ENCODE measurements at regions not wholly inside any gene's neighbourhood (a gene's known extent, or its start where the extent isn't known, plus 50 kb on each side); places are given as distances from the start of the nearest gene placed in this dataset.

DNA sequence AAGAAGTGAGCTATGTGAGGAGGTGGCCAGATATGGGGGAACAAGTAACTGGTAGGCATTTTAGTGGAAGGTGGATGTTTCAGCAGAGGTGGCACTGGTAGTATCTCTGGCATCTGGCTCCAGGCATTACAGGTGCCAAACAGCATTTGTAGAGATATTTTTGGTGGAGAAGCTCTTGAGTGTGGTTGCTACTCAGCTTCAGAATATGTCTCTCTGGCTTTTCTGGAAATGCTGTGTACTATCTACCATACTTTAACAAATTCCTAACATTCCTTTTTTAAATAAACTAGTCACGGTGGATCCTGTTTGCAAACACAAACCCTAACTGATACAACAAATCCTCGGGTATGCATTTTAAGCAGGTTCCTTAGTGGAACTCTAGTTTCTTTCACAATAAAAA lies 128.0 kb downstream of the BARX2 start:
- Histone ChIP-seq H3K4me1 (ENCODE audit: control insufficient read depth, insufficient read depth, low read length) (no peaks in the 10 kb centered on the region), H3K9me3 (ENCODE audit: control insufficient read depth, low read length) (peaks cover 16% of the 10 kb centered on the region), H3K36me3 (ENCODE audit: control insufficient read depth, insufficient read depth, low read length, severe bottlenecking) (no peaks in the 10 kb centered on the region), H3K4me3 (ENCODE audit: low read length) (no peak overlapping the region), H3K27me3 (replicated peaks; ENCODE audit: control insufficient read depth, insufficient read depth, low read length) (no peaks in the 10 kb centered on the region), H3K9ac (ENCODE audit: low read length) (no peak overlapping the region)
- DNase-seq (ENCODE audit: low read depth) = no peak

DNA sequence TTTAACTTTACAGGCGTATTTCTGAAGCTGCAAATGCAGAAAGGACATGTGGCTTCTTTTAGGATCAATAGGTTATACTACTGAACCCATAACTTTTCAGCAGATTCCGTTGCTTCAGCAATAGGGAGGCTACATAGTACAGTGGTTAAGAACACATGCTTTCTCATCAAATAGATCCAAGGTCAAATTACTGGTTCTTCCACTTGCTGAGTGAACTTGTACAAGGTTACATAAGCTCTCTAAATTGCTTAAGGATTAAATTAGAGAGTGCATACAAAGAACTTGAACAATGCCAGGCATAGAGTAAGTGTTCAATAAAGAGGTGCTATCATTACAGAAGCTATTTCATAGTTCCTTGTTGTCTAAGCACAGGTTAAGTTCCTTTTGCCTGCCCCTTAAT lies 129.6 kb downstream of the BARX2 start:
- no peaks in the 10 kb centered on the region for H3K36me3 ChIP-seq (ENCODE audit: control insufficient read depth, insufficient read depth, low read length, severe bottlenecking)
- H3K9me3 ChIP-seq (ENCODE audit: control insufficient read depth, low read length) = peaks cover 16% of the 10 kb centered on the region
- no peak overlapping the region for H3K4me3 ChIP-seq (ENCODE audit: low read length)
- no peaks in the 10 kb centered on the region for H3K27me3 ChIP-seq (replicated peaks; ENCODE audit: control insufficient read depth, insufficient read depth, low read length)
- no peak for DNase-seq (ENCODE audit: low read depth)
- no peak overlapping the region for H3K9ac ChIP-seq (ENCODE audit: low read length)
- no peaks in the 10 kb centered on the region for H3K4me1 ChIP-seq (ENCODE audit: control insufficient read depth, insufficient read depth, low read length)

DNA sequence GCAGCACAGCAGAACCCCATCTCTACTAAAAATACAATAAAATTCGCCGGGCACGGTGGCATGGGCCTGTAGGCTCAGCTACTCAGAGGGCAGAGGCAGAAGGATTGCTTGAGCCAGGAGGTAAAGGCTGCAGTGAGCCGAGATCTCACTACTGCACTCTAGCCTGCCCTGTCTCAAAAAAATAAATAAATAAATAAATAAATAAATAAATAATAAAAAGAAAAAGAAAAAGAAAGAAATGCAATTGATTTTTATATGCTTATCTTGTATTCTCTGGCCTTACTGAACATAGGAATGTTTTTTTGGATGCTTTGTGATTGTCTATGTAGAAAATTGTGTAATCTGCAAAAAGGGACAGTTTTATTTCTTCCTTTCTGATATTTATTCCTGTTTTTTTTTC lies 132.5 kb downstream of the BARX2 start:
- DNase-seq (ENCODE audit: low read depth) = no peak
- no peak overlapping the region for H3K4me3 ChIP-seq (ENCODE audit: low read length)

DNA sequence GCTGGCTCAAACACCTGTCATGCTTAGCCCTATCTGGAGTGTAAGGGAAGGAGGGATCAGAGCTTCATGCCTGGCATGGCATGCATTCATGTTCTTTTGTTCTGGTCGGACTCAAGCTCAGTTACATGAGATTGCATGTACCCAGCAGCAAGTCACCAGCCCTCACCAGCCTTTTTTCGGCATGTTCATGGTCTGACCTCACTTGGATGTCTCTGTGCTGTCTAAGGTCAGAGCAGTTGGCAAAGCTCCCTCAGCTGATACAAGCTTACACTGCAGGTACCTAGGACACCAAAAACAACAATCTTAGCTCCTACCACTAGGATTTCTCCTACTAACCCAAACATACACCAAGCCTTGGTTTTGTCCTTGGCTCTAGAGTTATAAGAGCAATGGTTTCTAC lies 152.6 kb downstream of the BARX2 start:
- H3K4me3 ChIP-seq (ENCODE audit: low read length) = no peak overlapping the region
- no peaks in the 10 kb centered on the region for H3K27me3 ChIP-seq (replicated peaks; ENCODE audit: control insufficient read depth, insufficient read depth, low read length)
- no peaks in the 10 kb centered on the region for H3K36me3 ChIP-seq (ENCODE audit: control insufficient read depth, insufficient read depth, low read length, severe bottlenecking)
- no peak overlapping the region for H3K9ac ChIP-seq (ENCODE audit: low read length)
- peaks cover 28% of the 10 kb centered on the region for H3K9me3 ChIP-seq (ENCODE audit: control insufficient read depth, low read length)
- no peaks in the 10 kb centered on the region for H3K4me1 ChIP-seq (ENCODE audit: control insufficient read depth, insufficient read depth, low read length)
- DNase-seq (ENCODE audit: low read depth) = no peak

More for the DNA sequence above, 132.5 kb downstream of the BARX2 start:
- H3K4me1 ChIP-seq (ENCODE audit: control insufficient read depth, insufficient read depth, low read length) = no peaks in the 10 kb centered on the region
- H3K36me3 ChIP-seq (ENCODE audit: control insufficient read depth, insufficient read depth, low read length, severe bottlenecking) = no peaks in the 10 kb centered on the region
- no peaks in the 10 kb centered on the region for H3K27me3 ChIP-seq (replicated peaks; ENCODE audit: control insufficient read depth, insufficient read depth, low read length)
- H3K9me3 ChIP-seq (ENCODE audit: control insufficient read depth, low read length) = peaks cover 4% of the 10 kb centered on the region
- no peak overlapping the region for H3K9ac ChIP-seq (ENCODE audit: low read length)

DNA sequence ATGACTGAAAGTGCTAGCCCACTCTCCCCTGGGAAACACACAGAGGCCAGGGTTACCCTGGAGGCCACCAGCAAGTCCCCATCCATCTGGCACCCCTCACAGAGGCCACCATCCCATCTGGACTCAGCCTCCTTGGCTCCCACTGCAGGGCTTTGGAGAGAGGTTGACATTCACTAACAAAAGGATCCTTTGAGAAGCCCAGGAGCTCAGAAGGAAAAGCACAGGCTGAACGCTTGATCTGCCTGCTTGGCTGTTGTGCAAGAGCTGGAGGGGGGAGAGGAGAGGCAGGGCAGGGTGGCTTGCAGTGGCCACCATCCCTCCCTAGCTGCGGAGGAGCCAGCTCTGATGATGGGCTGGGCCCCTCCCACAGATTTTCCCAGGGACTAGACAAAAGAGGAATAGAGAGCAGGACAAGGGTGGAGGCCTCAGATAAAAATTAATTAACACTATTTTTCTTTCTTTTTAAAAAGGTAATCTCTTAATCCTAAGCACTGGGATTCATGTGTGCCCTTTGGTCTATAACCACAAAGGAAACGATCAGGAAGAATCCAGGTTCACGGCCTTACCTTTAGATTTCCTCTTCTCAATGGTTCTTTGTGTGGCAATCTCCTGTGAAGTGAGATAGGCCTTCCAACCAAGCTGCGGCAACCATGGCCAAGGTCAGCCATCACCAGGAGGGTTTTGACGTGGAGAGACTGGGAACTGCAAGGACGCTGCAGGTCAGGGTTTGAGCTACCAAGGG lies 154.7 kb downstream of the BARX2 start:
- Histone ChIP-seq H3K4me3 (ENCODE audit: low read length) (no peak overlapping the region), H3K9ac (ENCODE audit: low read length) (no peak overlapping the region), H3K36me3 (ENCODE audit: control insufficient read depth, insufficient read depth, low read length, severe bottlenecking) (no peaks in the 10 kb centered on the region), H3K4me1 (ENCODE audit: control insufficient read depth, insufficient read depth, low read length) (no peaks in the 10 kb centered on the region), H3K9me3 (ENCODE audit: control insufficient read depth, low read length) (peaks cover 25% of the 10 kb centered on the region), H3K27me3 (replicated peaks; ENCODE audit: control insufficient read depth, insufficient read depth, low read length) (no peaks in the 10 kb centered on the region)
- DNase-seq (ENCODE audit: low read depth) = no peak

DNA sequence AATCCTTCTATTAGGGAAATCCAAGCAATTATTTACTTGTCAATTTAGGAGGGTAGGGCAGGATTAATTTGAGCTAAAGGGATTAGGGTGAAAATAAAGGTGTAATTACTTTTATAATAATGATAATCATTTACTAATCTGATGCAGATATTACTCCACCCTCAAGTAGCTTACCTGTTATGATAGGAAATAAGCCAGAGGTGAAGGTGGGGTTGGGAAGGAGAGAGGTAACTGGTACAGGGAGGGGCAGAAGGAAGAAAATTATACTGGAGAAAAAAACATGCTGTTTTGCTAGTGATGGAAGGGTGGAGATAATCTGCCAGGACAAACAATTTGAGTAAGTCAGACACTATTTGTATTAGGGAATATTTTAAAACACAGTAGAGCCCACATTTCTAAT lies 157.7 kb downstream of the BARX2 start:
- Histone ChIP-seq H3K4me1 (ENCODE audit: control insufficient read depth, insufficient read depth, low read length) (no peaks in the 10 kb centered on the region), H3K27me3 (replicated peaks; ENCODE audit: control insufficient read depth, insufficient read depth, low read length) (no peaks in the 10 kb centered on the region), H3K9me3 (ENCODE audit: control insufficient read depth, low read length) (peaks cover 39% of the 10 kb centered on the region), H3K4me3 (ENCODE audit: low read length) (no peak overlapping the region), H3K36me3 (ENCODE audit: control insufficient read depth, insufficient read depth, low read length, severe bottlenecking) (no peaks in the 10 kb centered on the region), H3K9ac (ENCODE audit: low read length) (no peak overlapping the region)
- no peak for DNase-seq (ENCODE audit: low read depth)

DNA sequence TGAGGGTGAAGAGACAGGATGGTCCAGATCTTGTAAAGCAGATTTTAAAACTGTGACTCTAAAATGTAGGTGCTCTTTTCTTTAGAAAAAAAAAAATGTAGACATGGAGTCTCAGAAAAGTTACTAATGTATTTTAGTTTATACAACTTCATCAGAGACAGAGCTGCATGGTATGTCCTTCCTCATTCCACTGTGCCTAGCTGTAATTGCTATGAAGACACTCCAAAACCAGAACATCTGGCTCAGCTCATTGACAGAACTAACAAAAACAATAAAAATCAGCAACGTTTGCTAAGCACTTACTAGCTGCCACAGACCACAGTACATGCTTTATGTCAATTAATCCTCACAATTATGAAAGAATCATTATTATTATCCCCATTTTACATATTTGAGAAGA lies 160.7 kb downstream of the BARX2 start:
- no peaks in the 10 kb centered on the region for H3K36me3 ChIP-seq (ENCODE audit: control insufficient read depth, insufficient read depth, low read length, severe bottlenecking)
- H3K27me3 ChIP-seq (replicated peaks; ENCODE audit: control insufficient read depth, insufficient read depth, low read length) = no peaks in the 10 kb centered on the region
- H3K9ac ChIP-seq (ENCODE audit: low read length) = no peak overlapping the region
- H3K9me3 ChIP-seq (ENCODE audit: control insufficient read depth, low read length) = peaks cover 26% of the 10 kb centered on the region
- no peak overlapping the region for H3K4me3 ChIP-seq (ENCODE audit: low read length)
- no peak for DNase-seq (ENCODE audit: low read depth)
- H3K4me1 ChIP-seq (ENCODE audit: control insufficient read depth, insufficient read depth, low read length) = no peaks in the 10 kb centered on the region

DNA sequence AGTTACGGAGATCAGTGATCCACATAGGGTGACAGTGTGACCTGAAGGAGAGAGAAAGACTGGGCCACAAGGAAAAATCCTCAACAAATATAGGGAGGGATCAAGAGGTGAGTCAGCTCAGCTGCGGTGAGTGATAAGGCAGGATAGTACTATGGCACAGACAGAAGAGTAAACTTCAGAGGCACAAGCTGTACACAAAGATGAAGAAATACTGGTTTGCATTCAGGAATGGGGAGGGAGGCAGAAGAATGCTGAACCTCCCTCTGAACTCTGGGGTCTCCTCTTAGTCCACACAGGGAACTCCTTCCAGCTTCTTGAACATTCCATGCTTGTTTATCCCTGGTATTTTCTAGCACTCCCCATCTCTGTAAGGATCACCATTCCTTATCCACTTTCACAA lies 162.7 kb downstream of the BARX2 start:
- DNase-seq (ENCODE audit: low read depth) = no peak
- H3K27me3 ChIP-seq (replicated peaks; ENCODE audit: control insufficient read depth, insufficient read depth, low read length) = no peaks in the 10 kb centered on the region
- H3K36me3 ChIP-seq (ENCODE audit: control insufficient read depth, insufficient read depth, low read length, severe bottlenecking) = no peaks in the 10 kb centered on the region
- peaks cover 23% of the 10 kb centered on the region for H3K9me3 ChIP-seq (ENCODE audit: control insufficient read depth, low read length)
- no peak overlapping the region for H3K9ac ChIP-seq (ENCODE audit: low read length)
- H3K4me3 ChIP-seq (ENCODE audit: low read length) = no peak overlapping the region
- H3K4me1 ChIP-seq (ENCODE audit: control insufficient read depth, insufficient read depth, low read length) = no peaks in the 10 kb centered on the region

DNA sequence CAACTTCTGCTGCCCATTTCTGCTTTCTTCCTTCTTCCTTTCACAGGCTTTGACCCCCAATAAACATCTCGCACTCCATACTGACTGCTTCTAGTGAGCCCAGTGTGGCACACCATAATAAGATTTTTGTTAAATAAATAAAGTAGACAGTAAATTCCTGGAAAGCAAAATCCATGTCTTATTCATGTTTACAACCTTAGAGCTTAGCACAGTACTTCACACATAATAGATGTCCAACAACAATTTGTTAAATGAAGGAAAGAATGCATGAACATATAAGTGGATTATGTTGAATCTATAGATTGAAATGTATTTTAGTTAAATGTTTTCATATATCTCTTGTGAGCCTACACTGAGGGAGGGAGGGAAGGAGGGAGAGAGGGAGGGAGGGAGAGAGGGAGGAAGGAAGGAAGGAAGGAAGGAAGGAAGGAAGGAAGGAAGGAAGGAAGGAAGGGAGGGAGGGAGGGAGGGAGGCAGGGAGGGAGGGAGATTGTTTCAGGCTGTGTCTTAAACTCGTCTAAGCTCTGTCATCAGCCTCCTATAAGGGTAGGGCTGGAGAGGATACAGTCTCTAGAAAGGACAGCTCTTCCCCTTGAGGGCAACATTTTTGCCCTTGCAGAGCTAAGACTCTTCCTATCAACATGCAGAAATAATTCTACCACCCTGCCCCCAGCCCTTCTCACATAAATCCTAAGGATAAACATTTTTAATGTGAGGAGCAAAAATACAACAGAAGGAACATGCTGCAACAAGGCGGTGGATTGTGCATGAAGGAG lies 168.1 kb downstream of the BARX2 start:
- H3K9ac ChIP-seq (ENCODE audit: low read length) = no peak overlapping the region
- no peak overlapping the region for H3K4me3 ChIP-seq (ENCODE audit: low read length)
- no peaks in the 10 kb centered on the region for H3K4me1 ChIP-seq (ENCODE audit: control insufficient read depth, insufficient read depth, low read length)
- no peak for DNase-seq (ENCODE audit: low read depth)
- no peaks in the 10 kb centered on the region for H3K36me3 ChIP-seq (ENCODE audit: control insufficient read depth, insufficient read depth, low read length, severe bottlenecking)
- no peaks in the 10 kb centered on the region for H3K9me3 ChIP-seq (ENCODE audit: control insufficient read depth, low read length)
- H3K27me3 ChIP-seq (replicated peaks; ENCODE audit: control insufficient read depth, insufficient read depth, low read length) = no peaks in the 10 kb centered on the region

DNA sequence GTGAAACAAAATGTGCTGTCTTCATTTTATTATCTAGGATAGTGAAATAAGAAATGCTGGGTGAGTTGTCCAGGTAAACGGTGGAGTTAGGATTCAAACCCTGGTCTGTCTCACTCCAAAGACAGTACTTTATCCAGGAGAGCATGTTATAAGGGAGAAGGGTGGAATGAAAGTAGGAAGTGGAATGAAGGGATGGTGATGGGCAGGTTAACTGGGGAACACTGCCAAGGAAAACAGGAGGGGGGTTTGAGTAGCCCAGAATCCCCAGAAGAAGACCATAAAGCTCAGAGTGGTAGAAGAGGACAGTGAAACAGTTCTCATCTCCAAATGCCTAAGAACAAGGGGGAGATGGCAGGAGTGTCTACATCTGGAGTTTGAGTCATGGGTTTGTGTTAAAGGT lies 169.0 kb downstream of the BARX2 start:
- Histone ChIP-seq H3K4me1 (ENCODE audit: control insufficient read depth, insufficient read depth, low read length) (no peaks in the 10 kb centered on the region), H3K4me3 (ENCODE audit: low read length) (no peak overlapping the region), H3K27me3 (replicated peaks; ENCODE audit: control insufficient read depth, insufficient read depth, low read length) (no peaks in the 10 kb centered on the region), H3K9ac (ENCODE audit: low read length) (no peak overlapping the region), H3K9me3 (ENCODE audit: control insufficient read depth, low read length) (no peaks in the 10 kb centered on the region), H3K36me3 (ENCODE audit: control insufficient read depth, insufficient read depth, low read length, severe bottlenecking) (no peaks in the 10 kb centered on the region)
- no peak for DNase-seq (ENCODE audit: low read depth)

DNA sequence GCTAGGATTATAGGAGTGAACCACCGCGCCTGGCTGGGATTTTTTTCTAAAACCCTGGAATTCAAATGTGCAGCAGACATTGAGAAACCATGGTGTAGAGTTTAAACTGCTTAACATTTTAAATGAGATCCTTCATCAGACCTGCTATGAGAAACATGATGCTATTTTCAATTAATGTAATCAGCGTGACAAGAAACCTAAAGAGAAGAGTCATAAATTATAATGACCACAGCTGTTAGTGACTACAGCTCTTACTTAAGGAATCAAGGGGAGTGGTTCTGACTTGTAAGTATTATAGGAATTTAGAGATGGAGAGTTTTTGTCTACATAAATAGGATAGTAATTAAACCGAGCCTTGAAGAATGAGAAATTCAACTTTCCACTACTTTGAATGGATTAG lies 170.6 kb downstream of the BARX2 start:
- Histone ChIP-seq H3K4me3 (ENCODE audit: low read length) (no peak overlapping the region), H3K4me1 (ENCODE audit: control insufficient read depth, insufficient read depth, low read length) (no peaks in the 10 kb centered on the region), H3K27me3 (replicated peaks; ENCODE audit: control insufficient read depth, insufficient read depth, low read length) (no peaks in the 10 kb centered on the region), H3K9ac (ENCODE audit: low read length) (no peak overlapping the region), H3K36me3 (ENCODE audit: control insufficient read depth, insufficient read depth, low read length, severe bottlenecking) (no peaks in the 10 kb centered on the region), H3K9me3 (ENCODE audit: control insufficient read depth, low read length) (no peaks in the 10 kb centered on the region)
- no peak for DNase-seq (ENCODE audit: low read depth)
